ENCODE measurements at regions not wholly inside any gene's neighbourhood (a gene's known extent, or its start where the extent isn't known, plus 50 kb on each side); places are given as distances from the start of the nearest gene placed in this dataset.

- no peak for ATAC-seq
- Histone ChIP-seq H3K4me3 (no peak overlapping the region), H3K4me2 (ENCODE audit: insufficient read depth, low read length) (no peak overlapping the region), H3K9me1 (ENCODE audit: control insufficient read depth, insufficient read depth, low read length) (no peaks in the 10 kb centered on the region), H2AFZ (ENCODE audit: low read depth, low read length) (no peak overlapping the region), H3K9ac (ENCODE audit: insufficient read depth in 1 of 2, low read depth in 2 of 2, low read length in 2 of 2) (no peak overlapping the region), H3K4me1 (replicated peaks in 1 of 2; ENCODE audit: control insufficient read depth in 2 of 2, insufficient read depth in 2 of 2, low read length in 2 of 2) (no peaks in the 10 kb centered on the region), H3K36me3 (ENCODE audit: control insufficient read depth, insufficient read depth, low read length) (no peaks in the 10 kb centered on the region), H4K20me1 (replicated peaks; ENCODE audit: control insufficient read depth, insufficient read depth, low read length) (no peaks in the 10 kb centered on the region; the same call in 1 of the 2 replicates), H3K79me2 (ENCODE audit: control insufficient read depth, insufficient read depth, low read length) (no peaks in the 10 kb centered on the region), H3K27me3 (ENCODE audit: control insufficient read depth in 2 of 2, insufficient read depth in 2 of 2, low read length in 2 of 2) (peaks cover 21 to 53% of the 10 kb centered on the region in 2 experiments), H3K27ac (ENCODE audit: extremely low read depth, low read depth, low read length) (no peak overlapping the region), H3K9me3 (replicated peaks; ENCODE audit: control insufficient read depth, insufficient read depth, low read depth, low read length) (no peaks in the 10 kb centered on the region)
- ChIA-PET CTCF (ENCODE audit: low intra/inter-chr PET ratio) (no interaction called here), POLR2A (no interaction called here)
- intact Hi-C loops (cut with micrococcal nuclease) (no loop called here), in situ Hi-C loops (cut with MboI) (no loop called here)
- no peak for FAIRE-seq
- no TSS peak for BruUV-seq (replicated peaks)
- 0% methylated on average over 8 of the region's 8 CpGs for WGBS (ENCODE audit: insufficient coverage, low coverage, missing lambda C conversion rate)
- DNase-seq (ENCODE audit: extremely low read depth in 1 of 4, low spot score in 3 of 4), result no peak
- no peak for TF ChIP-seq CHD4 (IDR thresholded peaks at IDR 0.05; ENCODE audit: insufficient read depth, insufficient replicate concordance, low read depth, low read length, poor library complexity, severe bottlenecking)
- TF ChIP-seq YY1 (IDR thresholded peaks at IDR 0.05; ENCODE audit: borderline replicate concordance in 1 of 3, control insufficient read depth in 1 of 3, extremely low read depth in 1 of 3, insufficient read depth in 3 of 3, insufficient read length in 1 of 3, insufficient replicate concordance in 2 of 3, low read depth in 1 of 3, low read length in 2 of 3), result no peak
- TF ChIP-seq HMGXB4 (CRISPR knock-in tag; IDR thresholded peaks at IDR 0.05), result no peak
- TF ChIP-seq ZNF407 (IDR thresholded peaks at IDR 0.05; ENCODE audit: low read depth), result no peak
- TF ChIP-seq ZNF79 (CRISPR knock-in tag; IDR thresholded peaks at IDR 0.05; ENCODE audit: low read depth), result no peak
- no peak for TF ChIP-seq ZBTB33 (CRISPR knock-in tag; IDR thresholded peaks at IDR 0.05)
- TF ChIP-seq POLR2A (conservative IDR thresholded peaks at IDR 0.05), result no peak
- TF ChIP-seq NCOA4 (IDR thresholded peaks at IDR 0.05; ENCODE audit: partially characterized antibody), result no peak
Observed at GRCh38 chr9:96178153-96178552, 123.8 kb downstream of the HSD17B3 start.
